HG02938 (cell line): ENCODE measurements at regions not wholly inside any gene's neighbourhood (a gene's known extent, or its start where the extent isn't known, plus 50 kb on each side); places are given as distances from the start of the nearest gene placed in this dataset.

ENCODE experiments used
- ATAC-seq: cut with Tn5 transposase; IDR thresholded peaks from one replicate; pipeline ENCODE4 v1.9.1; 2021; ENCODE audit warnings: mild to moderate bottlenecking, moderate library complexity; ENCODE audit not compliant: unreplicated experiment

GRCh38 chr2:204453730-204454167 lies 91.5 kb upstream of the PARD3B start:
- no peak for ATAC-seq

- no peak for ATAC-seq
Measured at GRCh38 chr2:204454672-204455380, 90.4 kb upstream of the PARD3B start.

- no peak for ATAC-seq
Measured at GRCh38 chr2:204468746-204469429, 76.4 kb upstream of the PARD3B start.

- no peak for ATAC-seq
Measured at GRCh38 chr2:204470178-204470620, 75.1 kb upstream of the PARD3B start.

GRCh38 chr2:204470621-204471196 lies 74.6 kb upstream of the PARD3B start:
- no peak for ATAC-seq

GRCh38 chr2:204472375-204472774 lies 72.9 kb upstream of the PARD3B start:
- ATAC-seq, result no peak

GRCh38 chr2:204473224-204473623 lies 72.1 kb upstream of the PARD3B start:
- ATAC-seq, result no peak

GRCh38 chr2:204475399-204475798 lies 69.9 kb upstream of the PARD3B start:
- no peak for ATAC-seq

GRCh38 chr2:204477358-204477950 lies 67.8 kb upstream of the PARD3B start:
- ATAC-seq, result no peak

GRCh38 chr2:204479557-204479956 lies 65.7 kb upstream of the PARD3B start:
- ATAC-seq, result no peak

GRCh38 chr2:204480676-204481075 lies 64.6 kb upstream of the PARD3B start:
- no peak for ATAC-seq

- ATAC-seq, result no peak
Measured at GRCh38 chr2:204483608-204484081, 61.6 kb upstream of the PARD3B start.

- no peak for ATAC-seq
Measured at GRCh38 chr2:204486321-204486720, 59.0 kb upstream of the PARD3B start.

- no peak for ATAC-seq
Measured at GRCh38 chr2:204486805-204487204, 58.5 kb upstream of the PARD3B start.

GRCh38 chr2:204487447-204488229 lies 57.6 kb upstream of the PARD3B start:
- ATAC-seq, result no peak

GRCh38 chr2:204491528-204491927 lies 53.7 kb upstream of the PARD3B start:
- ATAC-seq, result no peak

GRCh38 chr2:204492417-204492816 lies 52.9 kb upstream of the PARD3B start:
- ATAC-seq, result no peak

- ATAC-seq, result no peak
Measured at GRCh38 chr2:204494681-204495080, 50.6 kb upstream of the PARD3B start.

GRCh38 chr2:204495381-204495780 lies 49.9 kb upstream of the PARD3B start:
- ATAC-seq, result no peak
